ENCODE measurements at regions not wholly inside any gene's neighbourhood (a gene's known extent, or its start where the extent isn't known, plus 50 kb on each side); places are given as distances from the start of the nearest gene placed in this dataset.

- ChIA-PET POLR2A (no interaction called here), CTCF (no interaction called here)
- H3K36me3 ChIP-seq (ENCODE audit: control insufficient read depth in 2 of 2, insufficient read depth in 1 of 2, low read length in 2 of 2) = no peaks in the 10 kb centered on the region
- no peaks in the 10 kb centered on the region for H3K9me3 ChIP-seq (ENCODE audit: control insufficient read depth, insufficient read depth, low read depth, low read length)
- TF ChIP-seq KLF9 (tag by site-specific recombination; IDR thresholded peaks at IDR 0.05; ENCODE audit: low read depth) (no peak), ZNF324 (tag by site-specific recombination; IDR thresholded peaks at IDR 0.05) (no peak)
- no peaks in the 10 kb centered on the region for H3K4me1 ChIP-seq (ENCODE audit: control insufficient read depth, insufficient read depth, low read length)
- H3K27ac ChIP-seq (ENCODE audit: extremely low read depth, low read depth, low read length) = no peak overlapping the region
- no peak overlapping the region for H3K4me3 ChIP-seq (ENCODE audit: low read depth, low read length)
These were observed 263.6 kb downstream of the BRD1 start for GRCh38 chr22:49564054-49564453.

DNA sequence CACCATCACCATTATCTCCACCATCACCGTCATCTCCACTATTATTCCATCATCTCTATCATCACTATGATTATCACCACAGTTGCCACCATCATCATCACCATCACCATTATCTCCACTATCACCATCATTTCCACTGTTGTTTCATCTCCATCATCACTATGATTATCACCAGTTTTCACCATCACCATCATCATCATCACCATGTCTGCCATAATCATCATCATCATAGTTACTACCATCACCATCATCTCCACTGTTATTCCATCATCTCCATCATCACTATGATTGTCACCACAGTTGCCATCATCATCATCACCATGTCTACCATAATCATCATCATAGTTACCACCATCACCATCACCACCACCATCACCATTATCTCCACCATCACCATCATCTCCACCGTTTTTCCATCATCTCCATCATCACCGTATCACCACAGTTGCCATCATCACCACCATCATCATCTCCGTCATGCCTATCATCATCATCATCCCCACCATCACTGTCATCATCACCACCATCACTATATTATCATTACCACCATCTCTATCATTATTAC is 264.9 kb downstream of the BRD1 start:
- no peaks in the 10 kb centered on the region for H3K36me3 ChIP-seq (ENCODE audit: control insufficient read depth in 2 of 2, insufficient read depth in 1 of 2, low read length in 2 of 2)
- TF ChIP-seq KLF10 (tag by site-specific recombination; IDR thresholded peaks at IDR 0.05) (no peak), ZNF311 (tag by site-specific recombination; IDR thresholded peaks at IDR 0.05; ENCODE audit: borderline replicate concordance) (peak; percentile 65; the same call in 1 of the 2 replicates), ZNF658 (tag by site-specific recombination; IDR thresholded peaks at IDR 0.05) (peak; percentile 60; the same call in 1 of the 2 replicates), PATZ1 (tag by site-specific recombination; IDR thresholded peaks at IDR 0.05) (no peak), ZNF513 (tag by site-specific recombination; IDR thresholded peaks at IDR 0.05) (peak; percentile 77), ZSCAN4 (tag by site-specific recombination; IDR thresholded peaks at IDR 0.05) (no peak), INSM2 (tag by site-specific recombination; IDR thresholded peaks at IDR 0.05) (0 out of 2 replicates have a peak, but pooled peaks have one; percentile 8), ZNF426 (tag by site-specific recombination; IDR thresholded peaks at IDR 0.05) (no peak), ZNF112 (tag by site-specific recombination; IDR thresholded peaks at IDR 0.05) (0 out of 2 replicates have a peak, but pooled peaks have one; percentile 7), ZNF571 (tag by site-specific recombination; IDR thresholded peaks at IDR 0.05) (no peak)
- H3K27ac ChIP-seq (ENCODE audit: extremely low read depth, low read depth, low read length) = no peak overlapping the region
- ChIA-PET POLR2A (no interaction called here), CTCF (no interaction called here)
- no peaks in the 10 kb centered on the region for H3K4me1 ChIP-seq (ENCODE audit: control insufficient read depth, insufficient read depth, low read length)
- no peaks in the 10 kb centered on the region for H3K9me3 ChIP-seq (ENCODE audit: control insufficient read depth, insufficient read depth, low read depth, low read length)
- H3K4me3 ChIP-seq (ENCODE audit: low read depth, low read length) = no peak overlapping the region

DNA sequence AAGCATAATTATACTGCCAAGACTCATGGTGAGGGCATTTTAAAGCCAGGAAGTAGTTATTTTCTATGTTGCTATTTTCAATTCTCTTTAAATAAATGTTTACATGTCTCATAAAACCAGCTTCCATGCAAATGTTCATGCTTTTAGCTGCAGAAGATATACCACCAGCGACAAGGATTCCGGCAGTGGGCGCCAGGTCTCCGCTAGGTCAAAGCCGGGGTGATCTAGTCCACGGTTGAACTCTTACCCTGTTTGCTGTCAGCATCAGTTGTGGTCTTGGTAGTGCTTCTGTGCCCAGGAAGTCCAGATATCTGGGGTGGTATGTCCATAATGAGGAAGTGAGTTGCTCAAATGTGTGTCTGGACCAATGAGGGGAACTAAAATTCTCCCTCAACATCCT is 265.7 kb downstream of the BRD1 start:
- Histone ChIP-seq H3K27ac (ENCODE audit: extremely low read depth, low read depth, low read length) (no peak overlapping the region), H3K4me3 (ENCODE audit: low read depth, low read length) (no peak overlapping the region), H3K36me3 (ENCODE audit: control insufficient read depth in 2 of 2, insufficient read depth in 1 of 2, low read length in 2 of 2) (no peaks in the 10 kb centered on the region), H3K4me1 (ENCODE audit: control insufficient read depth, insufficient read depth, low read length) (no peaks in the 10 kb centered on the region), H3K9me3 (ENCODE audit: control insufficient read depth, insufficient read depth, low read depth, low read length) (0 out of 2 replicates have a peak, but pooled peaks cover 2% of the 10 kb centered on the region)
- TF ChIP-seq ZNF248 (tag by site-specific recombination; IDR thresholded peaks at IDR 0.05) = no peak
- no peak for TF ChIP-seq SETDB1 (IDR thresholded peaks at IDR 0.05; ENCODE audit: insufficient read length, low read length)
- no peak for TF ChIP-seq ZNF621 (tag by site-specific recombination; IDR thresholded peaks at IDR 0.05)
- no peak for TF ChIP-seq ZNF292 (tag by site-specific recombination; IDR thresholded peaks at IDR 0.05; ENCODE audit: borderline replicate concordance, low read depth)
- no peak for TF ChIP-seq PATZ1 (tag by site-specific recombination; IDR thresholded peaks at IDR 0.05)
- CTCF ChIA-PET = no interaction called here
- POLR2A ChIA-PET = no interaction called here
